ENCODE measurements at regions not wholly inside any gene's neighbourhood (a gene's known extent, or its start where the extent isn't known, plus 50 kb on each side); places are given as distances from the start of the nearest gene placed in this dataset.

DNA sequence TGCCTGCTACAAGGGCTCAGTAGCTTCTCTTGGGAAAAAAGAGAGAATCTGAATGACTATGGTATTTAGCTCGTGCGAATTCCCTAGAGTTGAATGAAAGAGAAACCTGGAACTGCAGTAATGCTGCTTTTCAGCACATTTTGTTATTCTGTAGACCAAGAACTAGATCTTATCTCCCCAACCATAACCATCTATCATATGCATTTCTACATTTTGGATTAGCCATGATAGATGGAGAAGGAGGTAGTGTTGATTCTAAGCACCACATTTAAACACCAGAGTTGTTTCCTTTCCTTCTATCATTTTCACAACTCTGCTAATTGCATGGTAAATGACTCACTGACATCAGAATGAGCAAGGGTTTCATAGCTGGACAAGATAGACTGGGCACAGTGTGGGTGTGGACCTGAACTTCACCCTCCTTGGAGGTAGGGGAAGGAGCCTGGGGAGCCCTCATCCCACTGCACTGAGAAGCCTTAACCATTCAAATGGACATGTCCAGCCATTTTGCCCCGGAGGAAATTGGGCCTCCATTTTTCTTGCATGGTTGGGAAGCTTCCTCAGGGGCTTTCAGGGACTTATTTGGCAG lies 55.3 kb upstream of the BMPER start:
- FAIRE-seq (peak; percentile 51), DNase-seq (ENCODE audit: low read depth, low spot score) (no peak)
- no peaks in the 10 kb centered on the region for H4K20me1 ChIP-seq (ENCODE audit: control insufficient read depth, extremely low read depth, insufficient read depth, low read length)
- no peak overlapping the region for H3K4me2 ChIP-seq (ENCODE audit: control insufficient read depth, extremely low read depth, insufficient read depth, low read depth, low read length)
- H3K36me3 ChIP-seq (ENCODE audit: control insufficient read depth in 2 of 2, extremely low read depth in 1 of 2, insufficient read depth in 2 of 2, low read length in 2 of 2) = no peaks in the 10 kb centered on the region
- no peak overlapping the region for H2AFZ ChIP-seq (ENCODE audit: control insufficient read depth, low read length)
- no peaks in the 10 kb centered on the region for H3K79me2 ChIP-seq (ENCODE audit: control insufficient read depth, insufficient read depth, low read length)
- no peaks in the 10 kb centered on the region for H3K9me3 ChIP-seq (ENCODE audit: control insufficient read depth, low read depth, low read length)
- H3K4me3 ChIP-seq (ENCODE audit: control insufficient read depth in 2 of 3, extremely low read depth in 1 of 3, insufficient read depth in 2 of 3, low read depth in 1 of 3, low read length in 3 of 3) = no peak overlapping the region
- dilution Hi-C loops (cut with MboI; ENCODE audit: extremely low pct_ligation_motif_present, low sequenced_read_pairs) = no loop called here
- peaks cover 8% of the 10 kb centered on the region for H3K4me1 ChIP-seq (ENCODE audit: control insufficient read depth, extremely low read depth, insufficient read depth, low read length)
- H3K9ac ChIP-seq (ENCODE audit: control insufficient read depth, extremely low read depth, insufficient read depth, low read length) = no peak overlapping the region
- H3K27ac ChIP-seq (ENCODE audit: control insufficient read depth, insufficient read depth, low read length) = no peak overlapping the region
- no peaks in the 10 kb centered on the region for H3K27me3 ChIP-seq (ENCODE audit: control insufficient read depth, extremely low read depth, insufficient read depth, low read length)
- no peaks in the 10 kb centered on the region for H3K9me1 ChIP-seq (ENCODE audit: control insufficient read depth, extremely low read depth, insufficient read depth, low read length)
- TF ChIP-seq EZH2 (IDR thresholded peaks at IDR 0.05; ENCODE audit: low read length) = no peak
- TF ChIP-seq, protein P1, sequence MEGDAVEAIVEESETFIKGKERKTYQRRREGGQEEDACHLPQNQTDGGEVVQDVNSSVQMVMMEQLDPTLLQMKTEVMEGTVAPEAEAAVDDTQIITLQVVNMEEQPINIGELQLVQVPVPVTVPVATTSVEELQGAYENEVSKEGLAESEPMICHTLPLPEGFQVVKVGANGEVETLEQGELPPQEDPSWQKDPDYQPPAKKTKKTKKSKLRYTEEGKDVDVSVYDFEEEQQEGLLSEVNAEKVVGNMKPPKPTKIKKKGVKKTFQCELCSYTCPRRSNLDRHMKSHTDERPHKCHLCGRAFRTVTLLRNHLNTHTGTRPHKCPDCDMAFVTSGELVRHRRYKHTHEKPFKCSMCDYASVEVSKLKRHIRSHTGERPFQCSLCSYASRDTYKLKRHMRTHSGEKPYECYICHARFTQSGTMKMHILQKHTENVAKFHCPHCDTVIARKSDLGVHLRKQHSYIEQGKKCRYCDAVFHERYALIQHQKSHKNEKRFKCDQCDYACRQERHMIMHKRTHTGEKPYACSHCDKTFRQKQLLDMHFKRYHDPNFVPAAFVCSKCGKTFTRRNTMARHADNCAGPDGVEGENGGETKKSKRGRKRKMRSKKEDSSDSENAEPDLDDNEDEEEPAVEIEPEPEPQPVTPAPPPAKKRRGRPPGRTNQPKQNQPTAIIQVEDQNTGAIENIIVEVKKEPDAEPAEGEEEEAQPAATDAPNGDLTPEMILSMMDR (optimal IDR thresholded peaks at IDR 0.05 in 1 of 3, IDR thresholded peaks at IDR 0.05 in 1 of 3, conservative IDR thresholded peaks at IDR 0.05 in 1 of 3; ENCODE audit: extremely low read depth in 1 of 3, insufficient read depth in 2 of 3, low read length in 3 of 3) = no peak

DNA sequence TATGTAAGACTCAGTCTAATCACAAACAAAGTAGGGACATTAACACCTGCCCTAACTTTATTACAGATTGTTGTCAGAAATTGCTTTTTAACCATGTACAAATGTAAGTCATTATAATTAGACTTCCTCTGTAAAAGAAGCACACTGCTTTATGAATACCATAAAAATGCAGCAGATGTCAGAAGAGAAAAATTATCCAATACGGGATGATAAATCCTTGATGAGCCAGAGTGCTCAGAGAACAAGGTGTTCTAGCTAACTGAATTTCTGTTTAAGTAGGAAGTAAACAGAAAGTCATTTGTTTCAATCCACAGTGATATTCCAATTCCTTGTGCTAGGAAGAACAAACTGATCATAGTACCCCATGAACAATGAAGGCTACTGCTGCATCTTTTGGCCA lies 54.6 kb upstream of the BMPER start:
- dilution Hi-C loops (cut with MboI; ENCODE audit: extremely low pct_ligation_motif_present, low sequenced_read_pairs) = no loop called here
- FAIRE-seq = no peak

More for the DNA sequence above, 54.6 kb upstream of the BMPER start:
- Histone ChIP-seq H4K20me1 (ENCODE audit: control insufficient read depth, extremely low read depth, insufficient read depth, low read length) (no peaks in the 10 kb centered on the region), H3K9ac (ENCODE audit: control insufficient read depth, extremely low read depth, insufficient read depth, low read length) (no peak overlapping the region), H3K36me3 (ENCODE audit: control insufficient read depth in 2 of 2, extremely low read depth in 1 of 2, insufficient read depth in 2 of 2, low read length in 2 of 2) (no peaks in the 10 kb centered on the region), H3K9me1 (ENCODE audit: control insufficient read depth, extremely low read depth, insufficient read depth, low read length) (no peaks in the 10 kb centered on the region), H2AFZ (ENCODE audit: control insufficient read depth, low read length) (no peak overlapping the region), H3K4me1 (ENCODE audit: control insufficient read depth, extremely low read depth, insufficient read depth, low read length) (peaks cover 10% of the 10 kb centered on the region), H3K9me3 (ENCODE audit: control insufficient read depth, low read depth, low read length) (no peaks in the 10 kb centered on the region), H3K27me3 (ENCODE audit: control insufficient read depth, extremely low read depth, insufficient read depth, low read length) (no peaks in the 10 kb centered on the region), H3K4me2 (ENCODE audit: control insufficient read depth, extremely low read depth, insufficient read depth, low read depth, low read length) (no peak overlapping the region), H3K4me3 (ENCODE audit: control insufficient read depth in 2 of 3, extremely low read depth in 1 of 3, insufficient read depth in 2 of 3, low read depth in 1 of 3, low read length in 3 of 3) (no peak overlapping the region), H3K27ac (ENCODE audit: control insufficient read depth, insufficient read depth, low read length) (no peak overlapping the region), H3K79me2 (ENCODE audit: control insufficient read depth, insufficient read depth, low read length) (no peaks in the 10 kb centered on the region)
- TF ChIP-seq, protein P1 (optimal IDR thresholded peaks at IDR 0.05 in 1 of 3, IDR thresholded peaks at IDR 0.05 in 1 of 3, conservative IDR thresholded peaks at IDR 0.05 in 1 of 3; ENCODE audit: extremely low read depth in 1 of 3, insufficient read depth in 2 of 3, low read length in 3 of 3) = no peak
- no peak for TF ChIP-seq EZH2 (IDR thresholded peaks at IDR 0.05; ENCODE audit: low read length)
- no peak for DNase-seq (ENCODE audit: low read depth, low spot score)

All from keratinocyte (primary cell).